ENCODE measurements at regions not wholly inside any gene's neighbourhood (a gene's known extent, or its start where the extent isn't known, plus 50 kb on each side); places are given as distances from the start of the nearest gene placed in this dataset.

GRCh38 chr6:101125380-101125971 lies 244.3 kb upstream of the ASCC3 start:
- no peak for TF ChIP-seq KLF1 (tag by site-specific recombination; IDR thresholded peaks at IDR 0.05)
- no peak for TF ChIP-seq ZNF561 (tag by site-specific recombination; IDR thresholded peaks at IDR 0.05; ENCODE audit: borderline replicate concordance)
- no peak for TF ChIP-seq CTCF (tag by site-specific recombination; IDR thresholded peaks at IDR 0.05)
- no peak for TF ChIP-seq SALL2 (tag by site-specific recombination; IDR thresholded peaks at IDR 0.05; ENCODE audit: borderline replicate concordance)
- TF ChIP-seq KLF17 (tag by site-specific recombination; IDR thresholded peaks at IDR 0.05) = no peak
- TF ChIP-seq ZNF280D (tag by site-specific recombination; IDR thresholded peaks at IDR 0.05) = no peak
- no peak for TF ChIP-seq ZBTB17 (tag by site-specific recombination; IDR thresholded peaks at IDR 0.05)
- no peak for TF ChIP-seq ZNF768 (tag by site-specific recombination; IDR thresholded peaks at IDR 0.05)
- no peak for TF ChIP-seq HOXD13 (CRISPR knock-in tag; IDR thresholded peaks at IDR 0.05; ENCODE audit: borderline replicate concordance)
